Suppressor macrophage (primary cell): ENCODE measurements at regions not wholly inside any gene's neighbourhood (a gene's known extent, or its start where the extent isn't known, plus 50 kb on each side); places are given as distances from the start of the nearest gene placed in this dataset.

Source experiments
- DNase-seq, 4 experiments: peaks; one replicate each; pipeline ENCODE4 v3.0.0-alpha.2; 2020 to 2022

DNA sequence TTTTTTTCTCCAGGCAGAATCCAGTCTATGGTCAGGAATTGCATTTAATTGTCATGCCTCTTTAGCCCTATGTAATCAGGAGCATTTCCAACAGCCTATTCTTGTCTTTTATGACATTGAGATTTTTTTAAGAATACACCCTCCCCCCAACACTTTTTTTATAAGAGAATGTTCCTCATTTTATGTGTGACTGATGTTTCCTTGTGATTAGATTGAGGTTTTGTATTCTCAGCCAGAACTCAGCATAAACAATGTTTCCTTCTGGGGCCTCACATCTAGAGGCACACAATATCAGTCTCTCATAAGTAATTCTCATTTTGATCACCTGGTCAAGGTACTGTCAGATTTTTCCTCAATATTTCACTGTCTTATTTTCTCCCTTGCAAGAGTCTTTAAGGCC, 193.4 kb upstream of the PDE1C start:
- DNase-seq = peak in 2 of 4 experiments; percentile 2 to 7

DNA sequence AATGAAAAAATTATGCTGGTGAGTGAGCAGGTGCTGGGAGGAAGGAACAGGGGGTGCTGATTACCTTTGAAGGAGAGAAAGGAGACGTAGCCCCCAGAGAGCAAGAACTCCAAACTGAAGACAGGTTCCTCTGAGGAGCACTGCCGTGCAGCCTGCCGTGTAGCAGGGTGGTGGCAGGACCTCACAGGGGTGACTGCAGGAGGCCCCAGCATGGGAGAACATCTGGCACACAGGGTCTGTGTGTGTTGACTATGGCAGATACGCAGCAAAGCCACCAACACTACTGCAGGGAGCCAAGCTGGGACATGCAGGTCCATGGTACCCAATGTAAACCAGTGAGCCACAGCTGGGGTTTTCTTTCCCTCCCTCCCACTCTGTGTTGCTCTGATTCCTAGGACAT, 192.1 kb upstream of the PDE1C start:
- DNase-seq = no peak

DNA sequence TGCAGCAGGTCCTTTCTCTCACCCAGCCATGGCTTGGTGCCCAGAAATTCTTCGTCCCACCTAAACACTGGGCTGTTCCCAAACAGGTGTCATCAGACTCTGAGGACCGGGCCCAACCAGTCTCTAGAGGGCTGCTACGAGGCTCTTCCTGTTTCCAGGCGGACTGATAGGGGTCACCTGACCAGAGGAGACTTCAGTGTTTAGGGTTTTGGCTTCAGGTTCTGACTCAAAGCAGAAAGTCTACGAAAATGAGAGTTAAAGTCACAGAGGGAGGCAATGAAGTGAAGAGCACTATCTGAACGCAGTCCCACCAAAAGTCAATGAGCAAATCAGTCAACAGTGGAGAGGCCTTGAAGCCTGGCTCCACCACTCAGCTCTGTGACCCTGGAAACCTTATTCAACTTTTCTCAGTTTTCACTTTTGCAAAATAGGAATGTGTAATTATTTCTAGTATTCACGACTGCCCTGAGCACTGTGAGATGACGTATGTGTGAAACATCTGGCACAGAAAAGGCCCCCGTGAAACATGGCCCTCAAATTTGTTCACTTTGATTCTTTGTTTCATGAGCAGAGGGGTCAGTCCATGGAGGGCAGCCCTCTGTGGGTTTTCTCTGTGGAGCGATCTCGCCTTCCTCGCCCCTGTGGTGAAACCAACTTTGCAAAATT, 189.9 kb upstream of the PDE1C start:
- no peak for DNase-seq

DNA sequence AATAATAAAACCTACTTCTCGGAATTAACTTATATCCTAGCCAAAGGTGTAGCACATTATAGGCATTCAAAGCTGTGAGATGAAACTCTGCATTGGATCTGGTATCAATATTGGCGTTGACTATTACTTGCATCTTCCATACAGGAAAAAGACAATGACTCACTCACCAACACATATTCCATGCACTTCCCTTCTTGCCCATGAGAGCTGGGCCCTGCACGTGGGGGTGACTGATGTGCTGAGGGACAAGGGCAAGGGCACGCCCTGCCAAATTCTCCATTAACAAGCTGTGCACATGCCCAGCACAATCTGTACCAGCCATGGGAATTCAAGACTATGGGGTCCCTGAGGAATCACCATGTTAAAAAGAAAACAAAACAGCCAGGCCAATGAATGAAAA, 188.1 kb upstream of the PDE1C start:
- DNase-seq = peak; percentile 4 to 36 (median 21)

DNA sequence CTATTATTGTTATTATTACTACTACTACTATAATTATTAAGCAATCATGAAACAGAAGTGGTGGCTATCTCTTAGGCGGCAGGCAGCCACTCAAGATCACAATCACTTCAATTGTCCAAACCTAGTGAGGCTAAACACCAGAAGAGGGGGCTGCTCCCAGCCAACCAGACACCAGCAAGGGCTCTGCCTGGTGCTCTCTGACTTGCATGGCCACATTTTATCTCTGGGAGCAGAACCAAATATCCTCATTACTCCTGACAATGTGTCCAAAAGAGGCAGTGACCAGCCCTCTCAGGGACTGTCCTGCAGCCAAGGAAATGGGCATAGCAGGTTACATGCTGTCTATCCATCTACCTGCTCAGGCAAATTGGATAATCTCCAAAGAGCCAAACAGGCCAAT, 187.4 kb upstream of the PDE1C start:
- DNase-seq = no peak

DNA sequence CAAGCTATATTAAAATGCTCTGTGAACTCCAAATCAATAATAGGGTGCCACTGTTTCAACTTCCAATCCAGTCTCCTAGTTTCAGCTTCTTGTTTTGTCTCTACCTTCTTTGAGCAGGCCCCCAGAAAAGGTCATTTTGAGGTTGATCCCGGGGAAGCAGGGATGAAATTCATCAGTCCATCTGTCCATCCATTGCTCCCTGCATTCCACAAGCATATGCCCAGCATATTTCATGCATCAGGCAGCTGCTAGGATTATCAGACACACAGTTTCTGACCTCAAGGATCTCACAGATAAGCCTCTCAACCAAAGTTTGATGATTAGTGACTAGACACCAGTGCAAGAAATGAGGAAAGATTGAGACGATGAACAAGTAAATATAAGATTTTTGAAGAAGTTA, 186.6 kb upstream of the PDE1C start:
- DNase-seq = no peak

DNA sequence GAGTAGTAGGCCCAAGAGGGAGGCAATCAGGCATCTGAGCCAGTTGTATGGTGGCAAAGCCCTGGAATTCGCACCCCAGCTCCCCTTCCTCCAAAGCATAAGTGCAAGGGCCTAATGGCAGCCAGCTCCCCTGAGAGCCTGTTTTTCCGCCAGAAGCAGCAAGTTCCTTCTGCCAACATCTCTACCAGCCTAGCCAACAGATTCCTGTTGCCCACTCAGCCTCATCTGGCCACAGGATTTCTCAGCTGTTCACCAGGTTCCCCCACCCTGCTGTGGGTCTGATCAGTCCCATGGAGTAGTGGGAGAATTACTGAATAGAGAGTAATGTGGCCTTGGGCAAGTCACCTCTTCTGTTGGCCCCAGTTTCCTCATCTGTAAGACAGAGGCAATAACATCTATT, 186.2 kb upstream of the PDE1C start:
- DNase-seq = no peak

DNA sequence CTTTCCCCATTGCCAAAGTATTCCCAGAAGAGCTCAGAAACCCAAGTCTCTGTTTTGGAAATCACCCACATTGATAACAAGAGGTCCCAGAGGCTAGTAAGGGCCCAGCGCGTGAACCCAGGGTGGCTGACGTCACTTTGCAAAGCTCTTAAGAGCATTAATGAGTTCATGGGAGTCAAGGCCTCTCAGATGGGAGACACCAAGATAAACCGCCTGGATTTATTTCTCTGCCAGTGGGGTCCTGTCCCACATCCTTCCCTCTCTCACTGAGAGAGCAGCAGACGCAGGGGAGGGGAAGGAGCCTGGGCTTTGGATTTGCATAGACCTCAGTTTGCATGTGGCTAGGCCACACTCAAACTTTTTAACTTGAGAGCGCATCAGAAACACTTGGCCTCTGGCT, 184.8 kb upstream of the PDE1C start:
- DNase-seq = no peak

DNA sequence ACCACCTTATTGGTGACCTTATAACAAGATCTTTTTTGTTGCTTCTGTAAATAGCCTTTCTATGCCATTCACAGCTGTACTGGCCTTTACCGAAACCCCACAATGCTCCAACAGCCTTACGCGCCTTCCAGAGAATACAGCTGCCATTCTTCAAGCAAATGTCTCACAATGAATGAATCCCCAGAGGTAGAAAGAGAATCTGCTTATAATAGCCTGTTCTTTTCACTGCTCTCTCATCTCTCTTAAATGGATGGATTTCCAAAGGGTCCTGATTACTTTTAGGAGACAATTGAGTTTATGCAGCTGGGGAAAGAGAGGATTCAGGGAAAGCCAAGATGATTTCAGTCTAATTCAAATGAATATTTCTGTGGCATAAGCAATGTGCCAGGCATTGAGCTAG, 183.1 kb upstream of the PDE1C start:
- DNase-seq = no peak

DNA sequence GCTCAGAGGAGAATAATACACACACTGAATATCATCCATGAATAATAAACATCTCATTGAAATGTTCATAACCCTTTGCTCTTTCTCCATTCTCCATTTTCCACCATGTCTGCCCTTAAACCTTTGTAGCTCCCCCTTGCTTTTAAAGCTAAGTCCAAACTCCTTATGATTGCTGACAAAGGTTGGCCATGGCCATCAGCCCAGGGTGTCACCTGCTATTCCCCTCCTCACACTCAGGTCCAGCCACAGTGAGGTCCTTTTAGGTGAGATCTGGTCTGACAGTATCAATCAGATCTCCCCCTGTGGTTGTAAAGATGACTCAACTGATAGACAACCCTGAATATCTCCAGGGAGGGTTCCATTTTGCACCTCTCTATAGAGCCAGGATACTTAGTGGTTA, 181.5 kb upstream of the PDE1C start:
- DNase-seq = no peak

DNA sequence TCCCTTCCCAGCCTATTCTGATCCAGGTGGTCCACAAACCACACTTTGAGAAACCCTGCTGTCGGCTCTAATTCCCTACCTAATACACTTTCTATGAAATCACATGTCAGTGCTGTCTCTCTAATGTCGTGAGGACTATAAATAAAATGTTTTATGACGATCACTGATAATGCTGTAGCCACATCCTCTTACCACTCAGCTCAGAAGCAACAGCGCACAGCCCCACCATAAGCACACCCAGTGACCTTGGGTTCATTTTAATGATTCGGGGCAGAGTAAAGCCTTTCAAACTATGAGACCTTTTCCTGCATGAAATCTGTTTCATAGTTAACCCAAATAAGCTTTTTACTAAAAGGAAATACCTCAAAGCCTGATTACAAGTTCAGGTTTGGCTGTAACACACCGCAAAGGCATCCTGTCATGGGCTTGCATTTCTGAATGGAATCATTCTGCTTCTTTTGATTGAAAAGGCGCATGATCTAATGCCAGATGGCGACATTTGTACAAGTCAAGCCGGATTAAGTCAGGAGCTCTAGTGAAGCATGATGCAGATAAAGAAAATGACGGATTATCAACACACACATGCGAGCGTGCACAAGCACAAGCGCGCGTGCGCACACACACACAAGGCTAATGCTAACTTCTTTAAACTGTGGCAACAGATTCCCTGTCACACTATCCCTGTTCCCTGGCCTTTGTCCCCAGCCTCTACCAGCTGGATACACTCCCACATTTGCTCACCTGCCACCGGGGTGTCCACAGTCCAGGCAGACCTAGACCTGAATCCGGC, 180.5 kb upstream of the PDE1C start:
- no peak for DNase-seq

DNA sequence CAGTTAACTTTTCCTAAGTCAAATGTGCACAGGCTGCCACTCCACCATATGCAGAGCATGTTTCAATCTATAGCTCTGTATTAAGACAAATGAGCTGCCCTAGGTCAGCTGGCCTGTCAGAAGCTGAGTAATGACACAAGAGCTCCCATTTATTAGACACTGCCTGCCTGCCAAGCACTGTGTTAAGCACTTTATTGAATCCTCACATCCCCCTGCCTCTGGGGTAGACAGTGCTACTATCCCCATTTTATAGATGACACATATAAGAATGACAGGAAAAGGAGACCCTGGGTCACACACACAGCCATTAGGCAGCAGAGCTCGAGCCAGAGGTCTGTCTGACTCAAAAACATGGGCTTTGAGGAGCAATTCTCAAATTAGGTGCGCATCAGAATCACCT, 179.8 kb upstream of the PDE1C start:
- no peak for DNase-seq

DNA sequence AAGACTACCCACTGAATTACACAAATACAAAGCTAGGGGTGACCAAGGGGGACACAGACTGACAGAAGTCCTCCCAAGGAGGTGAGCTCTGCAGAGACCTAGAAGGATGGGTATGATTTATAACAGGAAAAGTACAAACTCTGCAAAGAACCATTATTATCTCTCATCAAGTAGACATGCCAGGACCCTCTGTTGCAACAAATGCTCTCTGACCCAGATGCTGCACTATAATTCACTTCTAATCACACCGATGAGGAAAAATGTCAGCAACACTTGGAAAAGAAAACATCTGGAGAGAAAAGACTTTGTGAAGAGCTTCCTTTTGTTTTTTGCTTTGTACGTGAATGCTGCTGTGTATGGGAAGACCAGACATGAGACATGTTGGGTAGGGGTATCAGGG, 178.3 kb upstream of the PDE1C start:
- DNase-seq = no peak

DNA sequence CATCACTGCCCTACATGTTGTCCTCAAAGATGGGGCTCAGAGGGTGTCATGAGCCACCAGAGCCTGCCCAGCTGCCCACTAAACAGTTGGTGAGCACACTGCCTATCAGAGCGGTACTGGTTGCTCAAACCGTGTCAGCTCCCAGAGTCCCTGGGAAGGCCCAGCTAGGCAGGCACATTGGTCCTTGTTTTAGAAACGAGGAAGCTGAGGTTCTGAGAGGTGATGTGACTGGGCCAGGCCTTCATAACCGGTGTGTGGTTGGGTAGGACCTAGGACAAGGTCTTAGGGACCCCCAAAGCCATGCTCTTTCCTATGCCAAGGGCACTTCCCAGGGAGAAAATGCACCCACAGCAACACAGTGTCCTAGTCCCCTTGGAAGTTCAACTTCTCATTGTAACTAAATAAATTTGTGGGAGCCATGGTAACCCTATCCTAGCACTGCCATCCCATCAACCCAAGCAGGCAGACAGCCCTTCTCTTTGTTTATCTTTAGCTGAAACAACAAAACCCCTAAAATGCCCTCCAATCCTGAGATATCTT, 174.7 kb upstream of the PDE1C start:
- DNase-seq = no peak

DNA sequence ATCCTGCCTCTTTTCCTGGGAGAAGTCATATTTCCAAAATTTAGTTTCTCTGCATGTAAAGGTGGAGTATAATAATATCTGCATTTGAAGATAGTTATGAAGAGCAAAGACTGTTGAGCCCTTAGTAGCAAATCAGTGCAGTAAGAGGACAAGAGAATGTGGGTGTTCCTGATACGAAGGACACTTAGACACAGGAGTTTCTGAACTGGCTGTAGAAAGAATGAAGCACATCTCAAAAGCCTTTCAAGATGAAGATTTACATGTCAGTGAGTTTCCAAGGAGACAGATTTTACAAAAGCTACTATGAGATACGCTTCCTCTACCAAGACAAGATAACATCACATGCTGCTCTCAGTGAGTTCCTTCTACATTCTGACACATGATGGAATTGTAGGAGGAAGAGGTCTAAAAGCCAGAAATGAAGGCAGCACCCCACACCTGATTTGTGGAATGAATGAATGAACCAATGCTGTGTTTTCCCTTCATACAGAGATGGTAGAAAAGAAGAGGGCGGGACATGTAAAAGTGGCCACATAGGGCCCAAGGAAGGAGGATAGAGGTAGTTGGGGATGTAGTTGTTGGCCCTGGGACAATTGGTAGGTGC, 173.6 kb upstream of the PDE1C start:
- no peak for DNase-seq

DNA sequence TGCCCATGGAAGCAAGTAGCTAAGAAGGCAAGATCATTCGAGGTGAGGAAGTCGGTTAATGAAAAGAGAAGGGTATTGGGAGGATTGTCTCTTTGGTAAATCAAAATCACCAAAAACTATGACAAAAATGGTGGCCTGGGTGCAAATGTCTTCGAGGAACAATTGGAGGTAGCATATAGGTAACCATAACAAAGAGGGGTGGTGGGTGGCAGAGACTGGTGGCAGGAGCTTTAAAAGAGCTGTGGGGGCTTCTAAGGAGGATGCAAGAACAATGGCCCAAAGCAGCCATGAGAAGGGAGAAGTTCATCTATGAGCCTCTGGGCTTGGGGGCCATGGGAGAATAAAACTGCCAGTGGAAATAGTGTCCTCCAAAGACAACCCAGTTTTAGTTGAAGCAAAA, 172.2 kb upstream of the PDE1C start:
- DNase-seq = no peak

DNA sequence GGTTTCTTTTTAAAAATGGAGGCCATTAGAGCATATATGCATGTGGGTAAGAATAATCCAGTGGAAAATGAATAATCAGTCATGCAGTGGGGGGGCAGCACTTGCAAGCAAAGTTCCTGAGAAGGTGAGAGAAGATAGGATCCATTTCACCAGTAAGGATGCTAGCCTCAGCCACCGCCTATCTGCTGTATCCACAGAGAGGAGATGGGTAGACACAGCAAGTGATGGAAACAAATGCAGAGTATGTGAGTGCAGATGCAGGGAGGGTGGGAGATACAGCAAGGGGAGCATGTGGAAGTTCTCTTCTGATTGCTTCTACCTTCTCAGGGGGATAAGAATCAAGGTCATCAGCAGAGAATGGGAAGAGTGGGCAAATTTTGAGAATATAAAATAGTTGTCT, 171.4 kb upstream of the PDE1C start:
- no peak for DNase-seq

DNA sequence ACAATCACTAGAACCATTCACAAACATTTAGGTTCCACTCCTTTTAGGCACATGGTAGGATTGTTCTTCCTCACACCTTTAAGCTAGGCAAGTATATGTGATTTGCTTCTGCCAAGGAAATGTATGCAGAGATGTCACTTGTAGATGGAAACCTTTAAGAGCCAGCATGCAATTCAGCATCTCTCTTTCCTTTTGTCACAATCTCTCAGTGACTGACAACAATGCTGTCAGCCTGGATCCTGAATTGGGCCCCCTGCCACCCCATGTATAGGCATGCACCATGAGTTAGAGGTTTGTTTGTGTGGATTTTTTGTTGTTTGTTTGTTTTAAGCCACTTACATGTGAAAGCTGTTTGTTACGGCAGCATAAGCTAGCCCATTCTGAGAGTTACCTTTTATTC, 169.6 kb upstream of the PDE1C start:
- no peak for DNase-seq

DNA sequence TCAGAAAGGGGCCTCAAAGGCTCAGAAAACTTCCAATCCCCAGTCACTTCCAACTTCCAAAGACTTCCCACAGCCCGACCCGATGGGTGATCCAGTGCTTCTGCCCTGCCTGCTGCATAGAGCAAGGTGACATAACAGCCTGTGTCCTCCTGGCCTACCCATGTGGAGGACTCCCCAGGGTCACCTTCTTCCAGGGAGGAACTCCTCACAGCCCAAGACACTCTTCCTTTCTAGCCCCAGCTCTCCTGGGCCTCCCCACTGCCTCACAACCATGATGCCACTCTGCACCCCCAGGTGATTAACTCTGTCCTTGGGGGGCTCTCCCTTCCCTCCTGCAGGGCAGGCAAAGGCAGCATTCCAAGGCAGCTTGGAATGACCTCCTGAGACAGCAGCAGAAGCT, 158.4 kb upstream of the PDE1C start:
- no peak for DNase-seq

DNA sequence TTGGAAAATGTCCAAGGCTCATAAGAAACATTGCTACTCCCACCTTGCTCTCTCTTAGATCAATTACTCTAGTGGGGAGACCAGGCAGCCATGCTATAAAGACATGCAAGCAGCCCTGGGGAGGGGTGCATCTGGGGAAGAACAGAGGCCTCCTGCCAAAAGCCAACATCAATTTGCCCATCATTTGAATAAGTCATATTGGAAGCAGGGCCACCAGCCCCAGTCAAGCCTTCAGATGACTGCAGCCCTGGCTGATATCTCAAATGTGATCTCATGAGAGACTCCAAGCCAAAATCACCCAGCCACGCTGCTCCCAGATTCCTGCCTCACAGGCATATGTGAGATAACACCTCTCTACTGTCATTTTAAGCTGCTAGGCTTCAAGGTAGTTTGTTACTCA, 157.5 kb upstream of the PDE1C start:
- no peak for DNase-seq

DNA sequence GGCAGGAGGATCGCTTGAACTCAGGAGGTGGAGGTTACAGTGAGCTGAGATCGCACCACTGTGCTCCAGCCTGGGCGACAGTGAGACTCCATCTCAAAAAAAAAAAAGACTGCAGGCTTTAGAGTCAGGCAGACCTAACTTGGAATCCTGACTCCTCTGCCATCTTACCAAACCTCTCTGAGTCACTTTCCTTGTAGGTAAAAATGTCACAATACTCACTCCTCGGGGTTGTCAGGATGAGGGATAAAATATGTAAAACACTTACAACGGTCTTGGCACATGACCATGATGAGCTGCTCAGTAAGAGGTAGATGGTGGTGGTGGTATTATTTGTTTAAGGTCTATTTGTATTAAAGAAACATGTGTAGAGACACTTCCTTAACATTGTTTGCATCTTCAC, 154.1 kb upstream of the PDE1C start:
- no peak for DNase-seq

DNA sequence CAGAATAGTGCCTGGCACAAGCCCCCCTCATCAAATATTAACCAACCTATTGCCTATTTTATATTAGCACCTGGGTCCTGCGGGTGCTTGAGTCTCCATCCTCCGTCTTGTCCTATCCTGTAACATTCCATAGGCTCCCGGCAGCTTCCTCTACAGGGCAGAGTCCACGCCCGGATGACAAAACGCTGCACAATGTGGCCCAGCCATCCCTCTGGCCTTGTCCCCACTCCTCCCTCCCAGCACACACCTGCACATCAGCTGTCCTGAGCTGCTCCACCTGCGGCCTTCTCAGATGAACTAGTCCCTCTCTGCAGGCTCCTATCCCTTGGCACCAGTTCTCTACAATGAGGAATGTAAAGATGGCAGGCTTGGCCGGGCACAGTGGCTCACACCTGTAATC, 153.5 kb upstream of the PDE1C start:
- no peak for DNase-seq

DNA sequence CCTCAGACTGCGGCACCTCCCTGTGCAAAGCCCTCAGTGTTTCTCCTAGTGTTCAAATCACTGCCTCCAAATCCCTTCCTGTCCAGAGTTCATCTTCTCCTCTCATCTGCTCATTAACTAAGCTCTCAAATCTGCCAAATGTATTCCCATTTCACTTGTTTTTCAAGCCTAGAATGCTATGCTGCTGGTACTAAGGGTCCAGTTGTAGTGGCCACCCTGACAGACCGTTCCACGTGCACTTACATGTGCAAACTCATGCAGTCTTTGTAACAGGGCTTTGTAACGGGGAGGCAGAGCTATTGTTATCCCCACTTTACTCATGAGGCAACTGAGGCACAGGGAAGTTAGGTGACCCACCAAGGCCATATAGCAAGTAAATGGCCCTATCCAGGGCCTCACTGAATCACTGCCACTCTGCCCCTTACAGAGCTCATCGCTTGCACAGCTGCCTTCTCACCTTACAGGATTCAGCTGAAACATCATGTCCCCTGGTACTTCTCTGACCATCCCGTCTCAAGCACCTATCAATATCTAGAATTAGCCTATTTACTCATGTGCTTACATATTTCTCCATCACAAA, 153.0 kb upstream of the PDE1C start:
- DNase-seq = no peak
